Kidney tubule cell (primary cell): ENCODE measurements at regions not wholly inside any gene's neighbourhood (a gene's known extent, or its start where the extent isn't known, plus 50 kb on each side); places are given as distances from the start of the nearest gene placed in this dataset.
A peak's percentile ranks its signal among the peaks of the same experiment; 100 is the strongest.
"Not testable (repeated sequence)": the region's sequence is repeated elsewhere in the genome, so short reads cannot be mapped to it uniquely, and the experiment has no call there.

ENCODE experiments used
- DNase-seq: peaks from one replicate; pipeline ENCODE4 v3.0.0-alpha.2; 2018; ENCODE audit warnings: low spot score

DNA sequence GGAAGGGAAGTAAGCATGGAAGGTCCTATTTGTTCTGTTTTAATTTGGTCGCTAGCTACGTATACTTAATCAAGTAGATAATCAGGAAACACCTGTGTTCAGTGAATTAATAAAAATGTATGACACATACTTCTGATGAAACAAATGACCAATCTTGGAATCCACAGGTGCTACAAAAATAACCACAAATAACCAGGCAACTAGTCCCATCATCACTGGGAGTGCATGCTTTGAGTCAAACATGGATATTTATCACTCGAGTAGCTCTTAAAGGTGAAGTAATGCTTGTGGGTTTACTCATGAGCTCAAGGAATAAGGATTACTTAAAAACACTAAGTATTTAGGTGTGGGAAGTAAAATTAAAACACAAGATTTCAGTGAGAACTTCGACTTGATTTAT lies 285.6 kb upstream of the ID4 start:
- peak; percentile 90 for DNase-seq

DNA sequence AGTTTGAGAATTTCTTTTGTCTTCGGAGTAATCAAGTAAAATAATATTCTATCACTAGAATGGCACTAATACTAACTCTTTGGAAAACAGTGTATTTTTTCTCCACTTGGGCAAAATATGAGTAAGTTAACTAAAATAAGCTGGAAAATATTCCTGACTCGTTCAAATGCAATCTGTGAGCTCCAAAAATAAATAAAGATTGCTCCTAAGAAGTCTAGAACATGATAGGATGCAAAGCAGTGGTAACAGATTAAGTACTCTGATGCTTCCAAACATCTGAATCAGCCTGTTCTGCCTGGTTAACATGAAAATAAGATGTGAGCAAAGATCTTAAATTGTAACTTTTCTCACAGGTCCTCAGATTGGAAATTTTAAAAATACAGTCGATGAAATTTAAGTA lies 285.1 kb upstream of the ID4 start:
- DNase-seq, result peak; percentile 54

DNA sequence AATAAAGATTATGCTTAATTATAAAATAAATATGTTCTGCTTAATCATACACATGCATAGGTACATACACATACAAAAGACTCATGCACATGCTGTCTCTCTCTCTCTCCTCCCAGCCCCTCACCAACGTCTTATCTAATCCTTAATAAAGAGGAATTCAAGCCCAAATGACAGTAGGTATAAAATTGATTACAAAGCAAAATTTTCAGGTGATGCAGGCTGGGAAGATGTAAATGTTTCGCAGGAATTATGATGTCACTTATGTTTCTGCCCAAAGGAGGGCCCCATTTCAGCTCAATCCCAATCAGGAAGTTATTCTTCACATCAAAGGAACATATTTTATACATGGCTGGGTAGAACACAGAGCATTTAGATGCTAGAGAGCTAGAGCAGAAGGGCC lies 284.6 kb upstream of the ID4 start:
- no peak for DNase-seq

DNA sequence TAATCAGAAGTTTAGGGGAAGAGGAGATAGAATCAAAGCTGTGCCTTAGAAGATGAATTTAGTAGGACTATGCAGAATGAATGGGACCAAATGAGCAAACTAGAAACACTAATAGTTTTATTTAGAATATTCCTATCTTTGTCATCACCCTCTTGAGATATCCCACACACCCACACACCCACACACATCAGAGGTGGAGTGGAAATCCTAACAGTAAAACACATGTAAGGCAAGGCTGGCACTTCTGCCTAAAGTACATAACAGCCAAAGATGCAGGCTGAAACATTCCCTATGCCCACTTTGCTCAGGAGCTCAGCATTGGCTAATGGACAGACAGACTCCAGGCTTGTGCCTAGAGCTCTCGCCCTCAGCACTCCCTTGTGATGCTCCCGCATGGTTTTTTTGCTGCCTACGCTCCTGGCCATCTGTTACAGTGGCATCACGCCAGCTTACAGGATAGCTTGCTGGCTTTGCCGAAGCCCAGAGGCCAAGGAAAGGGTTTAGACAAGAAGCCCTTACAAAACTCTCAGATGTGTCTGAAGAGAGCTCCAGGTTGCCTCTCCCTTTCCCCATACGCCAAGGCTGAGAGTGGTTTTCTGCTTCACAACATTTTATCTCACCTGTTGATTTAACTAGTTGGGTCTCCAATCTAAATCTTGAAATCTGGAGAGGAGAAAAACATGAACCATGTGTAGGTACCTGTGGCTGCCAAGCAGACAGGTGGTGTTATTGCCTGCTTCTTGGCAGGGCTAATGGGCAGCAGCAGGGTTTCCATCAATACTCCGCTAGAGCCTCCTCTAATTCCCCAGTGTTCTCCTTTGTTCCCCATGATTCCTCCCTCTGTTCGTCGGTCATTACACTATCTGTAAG lies 282.6 kb upstream of the ID4 start:
- DNase-seq, result no peak

DNA sequence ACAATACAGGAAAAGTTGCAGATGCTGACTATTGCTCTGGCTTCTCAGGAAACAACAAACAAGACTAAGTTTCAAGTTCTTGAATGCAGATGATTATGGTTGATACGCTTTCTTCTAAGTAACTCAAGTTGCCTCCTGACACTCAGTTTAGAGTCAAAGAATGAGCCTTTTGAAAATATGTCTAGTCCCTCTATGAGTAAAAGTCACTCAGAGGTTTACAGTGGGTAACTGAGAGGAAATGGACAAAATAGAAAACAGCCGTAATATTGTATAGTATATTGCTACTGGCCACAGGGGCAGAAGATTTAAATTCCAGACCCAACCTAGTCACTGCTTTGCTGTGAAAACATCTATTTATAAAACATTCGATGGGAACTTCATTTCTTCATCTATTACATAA lies 280.0 kb upstream of the ID4 start:
- no peak for DNase-seq

DNA sequence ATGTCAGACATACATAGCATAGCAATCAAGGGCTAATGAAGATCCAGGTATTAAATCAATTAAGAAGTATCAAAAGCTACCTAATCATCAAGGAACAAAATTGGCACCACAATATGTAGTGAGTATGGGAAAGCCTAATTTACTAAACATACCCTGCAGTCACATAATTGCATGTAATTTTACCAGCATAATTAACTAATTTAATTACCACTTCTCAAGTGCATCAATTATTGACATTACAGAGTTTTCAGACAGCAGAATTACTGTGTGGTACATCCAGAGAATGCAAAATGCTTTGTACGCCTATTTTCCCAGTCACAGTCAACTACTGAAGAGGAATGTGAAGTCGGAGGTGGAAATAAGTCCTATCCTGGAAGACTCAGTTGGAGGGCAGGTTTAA lies 279.0 kb upstream of the ID4 start:
- DNase-seq, result peak; percentile 47

DNA sequence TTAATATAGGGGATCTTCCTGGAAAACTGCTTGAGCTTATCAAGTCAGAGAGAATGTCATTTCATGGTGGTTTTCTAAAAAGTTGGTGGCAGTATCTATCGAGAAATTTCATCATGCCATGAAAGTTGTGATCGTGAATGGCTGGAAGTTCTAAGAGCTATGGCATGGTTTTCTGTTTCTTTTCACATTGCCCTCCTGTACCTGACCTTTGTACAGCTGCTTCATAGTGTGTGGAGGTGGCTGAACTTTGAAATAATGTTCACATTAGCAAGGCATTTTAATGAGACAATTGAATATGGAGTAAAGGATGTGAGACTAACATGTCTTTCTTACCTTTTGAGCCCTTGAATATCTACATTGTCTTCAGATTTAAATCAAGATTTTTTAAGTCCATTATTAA lies 278.2 kb upstream of the ID4 start:
- DNase-seq, result no peak

DNA sequence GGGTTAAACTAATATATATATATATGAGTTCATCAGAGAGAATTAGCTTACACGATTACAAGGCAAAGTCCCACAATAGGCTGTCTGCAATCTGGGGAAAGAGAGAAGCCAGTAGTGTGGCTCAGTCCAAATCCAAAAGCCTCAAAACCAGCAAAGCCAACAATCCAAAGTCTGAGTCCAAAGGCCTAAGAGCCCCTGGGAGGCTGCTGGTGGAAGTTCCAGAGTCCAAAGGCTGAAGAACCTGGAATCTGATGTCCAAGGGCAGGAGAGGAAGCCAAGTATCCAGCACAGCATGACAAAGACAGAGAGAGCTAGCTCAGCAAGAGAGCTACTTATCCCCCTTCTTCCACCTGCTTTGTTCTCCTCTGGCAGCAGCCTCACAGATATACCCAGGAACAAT lies 274.7 kb upstream of the ID4 start:
- DNase-seq, result no peak

DNA sequence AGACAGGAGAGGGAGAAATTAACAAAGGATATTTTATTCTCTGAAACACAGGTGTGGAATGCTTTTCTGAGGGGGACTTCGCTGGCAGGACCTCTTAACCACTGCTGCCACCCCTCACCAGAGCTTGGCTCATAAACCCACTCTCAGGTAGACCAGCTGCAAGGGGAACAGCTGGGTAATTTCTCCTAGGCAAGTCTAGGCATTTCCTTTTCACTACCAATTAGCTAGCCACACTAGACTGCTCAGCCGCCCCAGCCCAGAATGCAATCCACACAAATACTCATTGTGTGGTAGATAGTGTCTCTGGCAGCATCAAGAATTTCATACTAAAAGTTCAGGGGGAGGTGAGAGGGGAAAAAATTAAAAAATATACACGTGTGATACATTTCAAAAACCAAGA lies 267.6 kb upstream of the ID4 start:
- no peak for DNase-seq

DNA sequence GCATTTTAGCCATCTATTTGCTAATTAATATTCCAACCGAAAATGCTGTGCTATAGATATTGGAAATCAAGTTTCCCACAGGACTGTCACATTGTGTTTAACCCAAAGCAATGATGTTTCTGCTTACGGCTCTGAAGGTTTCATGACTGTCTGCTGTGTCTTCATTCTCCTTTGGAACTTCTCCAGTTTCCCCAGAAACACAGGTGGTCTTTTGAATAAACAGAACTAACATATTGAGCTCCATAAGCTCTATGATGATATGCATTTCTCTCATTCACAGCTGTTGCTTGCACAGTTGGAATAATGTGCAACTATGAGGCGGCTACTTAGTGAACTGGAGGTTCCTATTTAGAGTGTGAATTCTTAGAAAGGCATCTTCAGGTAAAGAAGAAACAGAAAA lies 266.0 kb upstream of the ID4 start:
- no peak for DNase-seq

DNA sequence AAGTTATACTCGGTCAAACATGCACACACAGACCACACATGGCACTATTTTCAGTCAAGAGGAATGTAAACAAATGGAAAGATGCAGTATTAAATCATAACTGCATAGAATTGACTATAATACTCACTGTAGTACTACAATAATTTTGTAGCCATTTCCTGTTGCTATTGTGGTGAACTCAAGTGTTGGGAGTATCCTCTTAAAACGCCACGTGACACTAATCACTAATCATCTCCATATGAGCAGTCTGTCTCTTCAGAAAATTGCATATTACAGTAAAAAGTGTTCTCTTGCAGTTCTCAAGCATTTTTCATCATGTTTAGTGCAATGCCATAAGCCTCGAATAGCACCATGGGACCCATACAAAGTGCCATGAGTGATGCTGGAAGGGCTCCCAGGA lies 258.7 kb upstream of the ID4 start:
- no peak for DNase-seq

DNA sequence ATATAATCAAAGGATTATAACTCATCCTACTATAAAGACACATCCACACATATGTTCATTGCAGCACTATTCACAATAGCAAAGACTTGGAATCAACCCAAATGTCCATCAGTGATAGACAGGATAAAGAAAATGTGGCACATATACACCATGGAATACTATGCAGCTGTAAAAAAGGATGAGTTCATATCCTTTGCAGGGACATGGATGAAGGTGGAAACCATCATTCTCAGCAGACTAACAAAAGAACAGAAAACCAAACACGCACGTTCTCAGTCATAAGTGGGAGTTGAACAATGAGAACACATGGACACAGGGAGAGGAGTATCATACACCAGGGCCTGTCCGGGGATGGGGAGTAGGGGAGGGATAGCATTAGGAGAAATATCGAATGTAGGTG lies 253.0 kb upstream of the ID4 start:
- not testable (repeated sequence) for DNase-seq

DNA sequence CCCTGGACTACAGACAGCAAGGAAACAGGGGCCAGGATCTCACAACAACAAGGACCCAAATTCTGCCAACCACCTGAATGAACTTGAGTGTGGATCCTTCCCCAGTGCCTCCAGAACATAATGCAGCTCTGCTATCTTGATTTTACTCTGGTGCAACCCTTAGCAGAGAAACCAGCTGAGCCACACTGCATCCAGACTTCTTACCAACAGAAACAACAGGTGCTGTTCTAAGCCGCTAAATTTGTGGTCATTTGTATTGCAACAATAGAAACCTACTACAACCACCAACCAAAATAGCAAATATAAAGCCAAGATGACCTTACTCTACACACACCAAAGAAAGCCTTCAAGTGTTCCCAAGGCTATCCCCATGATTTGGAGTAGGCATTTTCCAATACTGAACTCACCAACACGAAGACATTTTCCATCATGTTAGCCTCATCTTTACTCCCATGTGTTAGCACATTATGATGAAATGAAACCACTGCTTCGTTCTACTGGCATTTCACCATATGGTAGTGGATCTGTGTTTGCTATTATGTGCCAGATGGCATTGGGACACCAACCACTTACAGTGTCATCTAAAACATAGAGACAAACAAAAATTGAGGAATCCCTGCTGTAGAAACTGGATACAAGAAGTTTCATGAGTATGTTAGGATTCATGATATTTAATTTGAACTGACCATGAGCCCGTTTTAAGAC lies 249.8 kb upstream of the ID4 start:
- no peak for DNase-seq

DNA sequence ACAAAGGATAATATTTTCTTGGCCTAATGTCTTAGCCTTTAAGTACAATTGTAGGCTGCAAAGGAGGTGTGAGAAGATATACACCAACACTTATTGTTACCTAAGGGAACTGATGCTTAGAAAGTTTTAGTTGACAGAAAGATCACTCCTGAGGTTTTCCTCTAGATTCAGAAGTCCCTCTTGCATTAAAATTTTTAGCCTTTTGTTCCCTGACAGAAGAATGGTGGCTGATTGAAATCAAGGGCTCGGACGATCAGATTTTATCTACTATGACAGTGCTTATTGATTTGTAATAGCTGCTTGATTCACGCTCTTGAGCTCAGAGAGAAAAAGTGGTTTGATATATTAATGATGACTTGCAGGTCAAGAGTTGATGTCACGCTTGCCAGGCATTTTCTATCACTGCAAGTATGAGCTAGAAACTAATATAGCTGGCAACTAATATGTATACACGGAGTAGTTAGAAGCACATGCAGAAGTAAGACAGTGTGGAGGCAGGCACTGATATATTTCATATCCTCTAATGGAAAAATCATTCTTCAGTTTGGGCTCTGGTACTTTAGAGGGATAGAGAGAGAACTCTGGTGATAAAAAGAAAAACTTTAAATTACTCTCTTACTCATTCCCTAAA lies 246.6 kb upstream of the ID4 start:
- no peak for DNase-seq

DNA sequence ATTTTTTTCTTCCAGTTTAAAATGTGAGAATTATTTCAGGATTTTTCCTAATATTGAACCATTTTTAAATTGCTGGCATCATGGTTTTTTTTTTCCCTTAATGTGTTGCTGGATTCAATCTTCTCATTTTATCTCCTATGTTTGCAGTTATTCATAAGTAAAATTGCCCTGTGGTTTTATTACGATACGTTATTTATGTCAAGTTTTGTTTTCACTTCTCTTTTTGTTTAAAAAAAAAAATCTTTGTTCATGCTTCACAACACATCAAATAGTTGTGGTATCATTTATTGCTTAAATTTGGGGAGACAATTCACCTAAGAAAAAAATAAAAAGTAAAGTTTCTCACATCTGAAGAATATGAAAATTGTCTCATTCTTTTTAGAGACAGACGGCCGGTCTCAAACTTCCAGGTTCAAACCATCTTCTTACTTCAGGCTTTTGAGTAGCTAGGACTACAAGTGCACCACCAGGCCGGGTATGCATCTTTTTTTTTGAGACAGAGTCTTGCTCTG lies 239.3 kb upstream of the ID4 start:
- no peak for DNase-seq

DNA sequence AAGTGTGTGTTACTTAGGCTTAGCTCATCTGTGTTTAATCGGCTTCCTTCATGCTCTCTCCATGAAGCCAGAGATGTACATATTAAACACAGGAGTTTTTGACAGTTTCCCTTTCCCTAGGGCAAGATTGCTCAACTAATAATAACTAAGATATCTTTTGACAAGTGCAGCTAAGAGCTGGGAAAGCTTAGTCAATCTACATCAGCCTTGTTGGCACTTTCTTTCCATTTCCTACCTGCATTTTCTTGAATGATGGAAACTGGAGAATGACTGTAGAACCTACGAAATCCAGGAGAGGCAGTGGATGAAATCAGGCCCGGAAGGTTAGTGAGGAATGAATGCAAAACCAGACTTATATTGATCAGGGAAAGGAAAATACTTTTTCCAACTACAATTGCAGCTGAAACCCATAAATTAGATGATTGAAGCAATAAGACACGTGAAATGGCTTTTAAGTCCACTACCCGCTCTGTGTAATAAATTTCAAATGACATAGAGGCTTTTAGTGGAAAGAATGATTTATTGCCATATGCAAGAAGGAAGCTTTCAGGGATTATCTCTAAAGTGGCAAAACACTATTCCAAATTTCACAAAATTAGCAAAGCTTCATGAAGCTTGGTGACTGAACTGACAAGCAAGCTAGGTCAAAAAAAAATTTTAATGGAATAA lies 237.2 kb upstream of the ID4 start:
- DNase-seq, result no peak

DNA sequence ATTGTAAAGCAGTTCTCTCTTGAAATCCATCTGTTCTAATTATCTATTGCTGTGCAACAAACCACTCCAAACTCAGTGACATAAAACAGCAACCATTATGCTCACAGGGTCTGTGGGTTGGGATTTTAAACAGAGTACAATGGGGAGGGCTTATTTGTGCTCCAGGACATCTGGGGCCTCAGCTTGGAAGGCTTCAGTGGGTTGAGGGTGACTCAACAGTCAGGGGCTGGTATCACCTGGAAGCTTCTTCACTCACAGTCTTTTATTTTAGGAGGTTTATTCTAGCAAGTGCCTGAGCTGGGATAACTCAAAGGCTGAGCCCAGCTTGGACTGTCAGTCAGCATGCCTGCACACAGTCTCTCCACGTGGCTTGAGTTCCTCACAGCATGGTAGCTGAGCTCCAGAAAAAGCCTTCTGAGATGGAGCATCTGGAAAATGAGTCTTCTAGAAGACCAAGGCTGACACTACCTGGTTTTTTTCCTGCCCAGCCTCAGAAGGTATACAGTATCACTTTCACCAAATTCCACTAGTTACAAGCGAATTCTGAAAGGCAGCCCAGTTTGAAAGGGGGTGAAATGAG lies 234.6 kb upstream of the ID4 start:
- DNase-seq, result no peak

DNA sequence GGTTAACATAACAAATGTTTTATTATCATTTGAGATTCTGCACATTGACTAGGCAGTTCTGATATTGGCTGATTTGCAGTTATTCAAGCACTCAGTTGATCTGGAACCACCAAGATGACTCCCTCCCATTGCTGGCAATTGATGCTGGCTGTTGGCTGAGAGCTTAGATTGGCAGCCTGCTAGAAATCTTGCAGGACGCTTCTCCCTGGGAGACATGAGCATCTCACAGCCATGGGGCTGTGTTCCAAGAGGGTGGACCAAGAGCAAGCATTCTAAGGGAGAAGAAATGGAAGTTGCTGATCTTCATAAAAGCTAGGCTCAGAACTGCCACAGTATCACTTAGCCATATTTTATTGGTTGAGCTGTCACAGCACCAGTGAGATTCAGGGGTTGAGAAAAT lies 233.4 kb upstream of the ID4 start:
- DNase-seq, result no peak

DNA sequence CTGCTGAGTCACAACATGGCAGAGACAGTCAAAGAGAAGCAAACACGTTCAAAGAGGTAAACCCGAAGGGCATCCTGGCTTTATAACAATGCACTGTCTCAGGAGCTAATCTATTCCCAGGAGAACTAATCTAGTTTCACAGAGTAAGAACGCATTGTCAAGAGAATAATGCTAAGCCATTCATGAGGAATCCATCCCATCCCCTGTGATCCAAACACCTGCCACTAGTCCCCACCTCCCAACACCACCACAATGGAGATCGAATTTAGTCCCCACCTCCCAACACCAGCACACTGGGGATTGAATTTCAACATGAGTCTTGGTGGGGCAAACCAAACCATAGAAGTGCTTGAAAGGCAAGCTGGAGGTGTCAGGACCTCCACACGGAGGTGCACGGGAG lies 231.5 kb upstream of the ID4 start:
- no peak for DNase-seq

DNA sequence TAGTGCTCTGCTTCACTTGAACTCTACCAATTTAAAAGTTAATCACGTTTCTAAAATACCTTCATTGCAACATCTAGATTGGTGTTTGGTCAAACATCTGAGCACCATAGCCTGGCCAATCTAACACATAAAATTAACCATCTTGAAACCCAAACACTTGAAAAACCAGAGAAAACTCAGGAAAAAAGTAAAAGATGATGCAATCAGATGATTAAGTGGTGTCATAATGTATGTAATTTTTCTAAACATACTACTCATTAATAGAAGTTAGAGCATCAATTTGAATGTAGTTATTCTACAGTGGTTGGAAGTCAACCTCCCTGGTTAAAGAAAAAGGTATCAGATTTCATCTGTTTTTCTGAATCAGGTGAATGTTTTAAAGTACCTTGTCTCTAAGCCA lies 228.6 kb upstream of the ID4 start:
- DNase-seq, result no peak

DNA sequence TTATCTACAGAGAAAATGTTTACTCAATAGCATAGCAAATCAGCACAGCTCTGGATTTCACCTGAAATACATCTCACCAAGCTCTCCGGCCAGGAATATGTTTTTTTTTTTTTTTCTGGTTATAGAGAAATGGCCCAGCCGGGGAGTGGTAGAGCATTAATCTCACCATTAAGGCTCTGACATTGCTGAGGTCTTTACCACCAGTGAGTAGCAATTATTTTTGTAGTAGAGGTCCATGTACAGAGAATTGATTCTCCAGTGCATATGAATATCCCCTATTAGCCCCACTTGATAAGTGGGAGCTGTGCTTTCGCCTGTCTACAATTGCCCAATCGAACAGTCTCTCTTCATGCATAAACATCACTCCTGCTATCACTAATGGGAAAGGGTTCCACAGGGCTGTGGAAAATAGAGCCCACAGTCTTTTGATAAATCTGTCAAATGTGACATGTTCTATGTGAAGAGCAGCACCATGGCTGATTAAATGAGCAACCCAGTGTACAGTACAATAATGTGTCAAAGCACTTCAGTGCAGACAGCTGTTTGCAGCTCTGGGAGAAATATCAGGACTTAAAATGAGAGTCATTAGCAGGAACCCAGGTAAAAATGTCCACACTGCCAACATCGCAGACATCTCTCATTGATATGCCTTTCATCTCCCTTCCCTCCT lies 227.1 kb upstream of the ID4 start:
- no peak for DNase-seq
